HG03095 (cell line): ENCODE measurements at regions not wholly inside any gene's neighbourhood (a gene's known extent, or its start where the extent isn't known, plus 50 kb on each side); places are given as distances from the start of the nearest gene placed in this dataset.
"Not testable (repeated sequence)": the region's sequence is repeated elsewhere in the genome, so short reads cannot be mapped to it uniquely, and the experiment has no call there.

Experiments
- ATAC-seq: cut with Tn5 transposase; IDR thresholded peaks from one replicate; pipeline ENCODE4 v1.9.1; 2021; ENCODE audit warnings: moderate library complexity; ENCODE audit not compliant: unreplicated experiment

DNA sequence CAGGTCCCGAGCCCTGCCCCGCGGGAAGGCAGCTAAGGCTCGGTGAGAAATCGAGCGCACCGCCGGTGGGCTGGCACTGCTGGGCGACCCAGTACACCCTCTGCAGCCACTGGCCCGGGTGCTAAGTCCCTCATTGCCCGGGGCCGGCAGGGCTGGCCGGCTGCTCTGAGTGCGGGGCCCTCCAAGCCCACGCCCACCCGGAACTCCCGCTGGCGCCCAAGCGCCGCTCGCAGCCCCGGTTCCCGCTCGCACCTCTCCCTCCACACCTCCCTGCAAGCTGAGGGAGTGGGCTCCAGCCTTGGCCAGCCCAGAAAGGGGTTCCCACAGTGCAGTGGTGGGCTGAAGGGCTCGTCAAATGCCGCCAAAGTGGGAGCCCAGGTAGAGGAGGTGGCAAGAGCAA lies 63.2 kb upstream of the IER3 start:
- not testable (repeated sequence) for ATAC-seq

GRCh38 chr6:30806581-30807183 lies 62.3 kb upstream of the IER3 start:
- ATAC-seq = no peak

DNA sequence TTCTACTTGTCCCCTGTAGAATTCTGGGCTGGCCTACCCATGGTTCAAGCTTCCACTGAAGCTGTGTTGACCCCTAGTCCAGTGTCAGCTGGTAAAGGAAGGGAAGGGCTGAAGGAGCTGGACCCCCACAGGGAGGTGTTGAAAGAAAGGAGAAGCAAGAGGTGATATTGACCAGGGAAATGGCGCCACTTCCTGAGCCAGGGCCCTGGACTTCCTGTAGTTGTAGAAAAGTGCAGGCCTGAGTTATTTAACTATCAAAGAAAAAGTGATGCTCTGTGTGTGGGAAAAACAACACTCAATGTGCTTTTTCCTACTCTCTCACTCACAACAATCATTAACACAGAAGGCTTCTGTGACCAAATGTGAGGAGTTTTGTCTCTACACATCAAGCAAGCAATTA lies 60.0 kb upstream of the IER3 start:
- no peak for ATAC-seq

DNA sequence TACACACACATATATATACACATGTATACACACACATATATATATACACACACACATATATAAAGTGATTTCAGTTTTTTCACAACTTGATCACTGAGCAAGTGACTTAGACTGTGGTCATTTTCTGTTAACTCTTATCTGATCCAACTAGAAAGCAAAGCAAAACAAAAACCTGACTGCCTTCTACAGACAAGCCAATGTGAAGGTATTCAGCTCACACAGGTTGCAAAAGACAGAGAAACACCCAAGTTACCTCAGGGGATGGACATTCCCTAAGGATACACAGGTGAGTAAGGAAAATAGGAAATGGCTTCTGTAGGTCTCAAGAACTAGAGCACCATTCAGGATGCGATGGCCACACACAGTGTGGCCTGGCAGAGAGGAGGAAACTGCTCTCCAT lies 58.4 kb upstream of the IER3 start:
- no peak for ATAC-seq

GRCh38 chr6:30801950-30802349 lies 57.6 kb upstream of the IER3 start:
- ATAC-seq = no peak

- no peak for ATAC-seq
Observed at GRCh38 chr6:30800871-30801270, 56.5 kb upstream of the IER3 start.

- ATAC-seq = no peak
Observed at GRCh38 chr6:30799210-30799609, 54.9 kb upstream of the IER3 start.

- no peak for ATAC-seq
Observed at GRCh38 chr6:30798494-30798893, 54.1 kb upstream of the IER3 start.

DNA sequence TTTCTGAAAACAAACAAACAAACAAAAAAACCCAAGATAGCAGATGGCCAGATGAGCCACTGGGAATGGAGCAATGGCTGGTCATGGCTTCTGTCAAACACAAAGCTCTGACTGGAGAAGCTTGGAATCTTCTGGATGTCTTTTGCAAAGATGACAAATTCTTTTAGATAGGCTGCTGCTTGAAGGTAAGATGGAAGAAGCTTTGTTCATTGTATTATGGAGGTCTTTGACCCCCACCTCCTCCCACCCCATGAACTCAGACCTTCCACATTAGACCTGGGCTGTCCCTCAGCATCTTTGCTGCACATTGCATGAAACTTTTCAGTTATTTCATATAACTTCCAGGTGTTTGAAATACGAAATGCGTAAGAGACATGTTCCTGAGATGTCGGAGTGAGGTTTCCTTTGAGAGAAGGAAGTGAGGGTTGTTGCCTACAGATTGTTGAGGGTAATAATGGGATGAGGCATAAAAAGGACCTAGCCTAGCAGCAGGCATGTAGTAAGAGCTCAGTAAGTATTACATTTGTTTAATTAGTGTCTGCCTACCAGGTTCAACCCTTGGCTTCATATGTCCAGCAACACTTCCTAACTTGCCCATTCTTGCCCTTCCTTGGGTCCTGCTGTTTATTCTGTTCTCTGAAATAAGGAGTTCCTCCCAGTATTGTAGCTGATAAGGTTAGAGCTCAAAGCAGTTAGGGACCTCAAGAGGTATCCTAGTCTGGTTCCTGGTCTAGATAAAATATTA lies 51.4 kb upstream of the IER3 start:
- no peak for ATAC-seq
